Lung (tissue), 11 donors: ENCODE measurements at regions not wholly inside any gene's neighbourhood (a gene's known extent, or its start where the extent isn't known, plus 50 kb on each side); places are given as distances from the start of the nearest gene placed in this dataset.
"Not testable (repeated sequence)": the region's sequence is repeated elsewhere in the genome, so short reads cannot be mapped to it uniquely, and the experiment has no call there.

ENCODE experiments used
- ATAC-seq: fragments of 200-7000 bp; cut with Tn5 transposase; one replicate; pipeline ENCODE4 v1.9.1; 2020; ENCODE audit warnings: moderate number of reproducible peaks; ENCODE audit not compliant: insufficient read depth, low FRiP score
- DNase-seq, 3 donors: peaks; one replicate each; pipeline ENCODE4 v3.0.0-alpha.2; 2013 to 2017
- H3K27ac ChIP-seq, 2 donors: one replicate each; pipeline ENCODE4 v1.5.1; 2013; ENCODE audit warnings: mild to moderate bottlenecking in 2 of 2, moderate library complexity in 2 of 2, control low read depth in 1 of 2, inconsistent platforms in 1 of 2, low read depth in 1 of 2, low read length in 1 of 2
- H3K27me3 ChIP-seq, 3 donors: one replicate each; pipeline ENCODE4 v1.5.1; 2013; ENCODE audit warnings: low read length in 2 of 3; ENCODE audit not compliant: control insufficient read depth in 3 of 3, insufficient read depth in 3 of 3
- H3K36me3 ChIP-seq, 4 donors: one replicate each; pipeline ENCODE4 v1.5.1; 2013; ENCODE audit warnings: low read length in 4 of 4, mild to moderate bottlenecking in 1 of 4, moderate library complexity in 1 of 4; ENCODE audit not compliant: control insufficient read depth in 4 of 4, insufficient read depth in 4 of 4
- H3K4me1 ChIP-seq, 5 donors: one replicate each; pipeline ENCODE4 v1.5.1; 2013; ENCODE audit warnings: low read length in 5 of 5, mild to moderate bottlenecking in 2 of 5, moderate library complexity in 1 of 5; ENCODE audit not compliant: control insufficient read depth in 5 of 5, insufficient read depth in 5 of 5
- H3K4me3 ChIP-seq: one replicate; pipeline ENCODE4 v1.5.1; 2013; ENCODE audit warnings: mild to moderate bottlenecking, control low read depth, moderate library complexity
- H3K9ac ChIP-seq, 2 donors: one replicate each; pipeline ENCODE4 v1.5.1; 2013; ENCODE audit warnings: low read length in 2 of 2, control low read depth in 1 of 2; ENCODE audit not compliant: insufficient read depth in 1 of 2
- H3K9me3 ChIP-seq, 4 donors: one replicate each; pipeline ENCODE4 v1.5.1; 2013; ENCODE audit warnings: low read length in 3 of 4, mild to moderate bottlenecking in 1 of 4, moderate library complexity in 1 of 4; ENCODE audit not compliant: control insufficient read depth in 4 of 4, insufficient read depth in 3 of 4
- CTCF ChIP-seq: IDR thresholded peaks from 2 replicates; pipeline ENCODE4 v1.5.1; 2012; ENCODE audit warnings: mild to moderate bottlenecking; ENCODE audit errors: control extremely low read depth, extremely low read depth
- WGBS, 2 donors: extraction: QIAGEN DNeasy Blood & Tissue Kit; methylation state at CpG; one replicate each; pipeline ENCODE4 v1.1.7; 2013; 5-methylcytosine and 5-hydroxymethylcytosine counted together
- donor health status: control.
- donor health status: control.
- donor health status: Bipolar disorder and iron deficiency.
- donor health status: healthy.
- donor health status: DM: yes; HTN: yes; CAD: no.

- WGBS, 2 donors = 89 to 94% methylated on average over 10 of the region's 10 CpGs
- Histone ChIP-seq H3K9me3 (no peaks in the 10 kb centered on the region), H3K27ac (no peak overlapping the region), H3K9ac (no peak overlapping the region), H3K27me3 (no peaks in the 10 kb centered on the region), H3K4me1 (no peaks in the 10 kb centered on the region), H3K36me3 (no peaks in the 10 kb centered on the region), H3K4me3 (no peak overlapping the region)
- TF ChIP-seq CTCF = no peak
- DNase-seq = no peak
- no peak for ATAC-seq
These were observed 98.6 kb upstream of the OSBPL11 start for GRCh38 chr3:125693887-125694286.

- peak in 1 of 3 donors; percentile 8 for DNase-seq
- H3K27ac ChIP-seq = no peak overlapping the region
- no peak overlapping the region for H3K9ac ChIP-seq
- no peaks in the 10 kb centered on the region for H3K4me1 ChIP-seq
- no peak for TF ChIP-seq CTCF
- H3K4me3 ChIP-seq = no peak overlapping the region
- no peak for ATAC-seq
- no peaks in the 10 kb centered on the region for H3K36me3 ChIP-seq
- 83 to 87% methylated on average over 14 of the region's 14 CpGs for WGBS, 2 donors
- no peaks in the 10 kb centered on the region for H3K9me3 ChIP-seq
- no peaks in the 10 kb centered on the region for H3K27me3 ChIP-seq
These were observed 99.5 kb upstream of the OSBPL11 start for GRCh38 chr3:125694761-125695294.

DNA sequence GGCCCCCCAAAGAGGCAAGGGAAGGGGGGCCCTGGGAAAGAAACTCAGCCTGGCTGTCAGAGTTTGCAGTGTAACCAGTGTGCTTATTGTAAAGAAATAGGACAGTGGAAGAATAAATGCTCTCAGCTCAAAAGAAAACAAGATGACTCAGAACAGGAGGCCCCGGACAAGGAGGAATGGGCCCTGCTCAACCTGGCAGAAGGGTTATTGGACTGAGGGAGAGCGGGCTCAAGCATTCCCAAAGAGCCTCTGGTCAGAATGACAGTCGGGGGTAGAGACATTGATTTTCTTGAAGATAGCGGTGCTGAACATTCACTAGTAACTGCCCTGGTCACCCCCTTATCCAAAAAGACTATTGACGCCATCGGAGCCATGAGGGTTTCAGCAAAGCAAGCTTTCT, 100.4 kb upstream of the OSBPL11 start:
- no peak overlapping the region for H3K4me3 ChIP-seq
- no peaks in the 10 kb centered on the region for H3K9me3 ChIP-seq
- H3K27ac ChIP-seq = no peak overlapping the region
- DNase-seq = no peak
- whole genome bisulfite sequencing, 2 donors = 93 to 95% methylated on average over 6 of the region's 6 CpGs
- no peak overlapping the region for H3K9ac ChIP-seq
- no peak for ATAC-seq
- no peaks in the 10 kb centered on the region for H3K27me3 ChIP-seq
- H3K36me3 ChIP-seq = no peaks in the 10 kb centered on the region
- H3K4me1 ChIP-seq = no peaks in the 10 kb centered on the region
- no peak for TF ChIP-seq CTCF

DNA sequence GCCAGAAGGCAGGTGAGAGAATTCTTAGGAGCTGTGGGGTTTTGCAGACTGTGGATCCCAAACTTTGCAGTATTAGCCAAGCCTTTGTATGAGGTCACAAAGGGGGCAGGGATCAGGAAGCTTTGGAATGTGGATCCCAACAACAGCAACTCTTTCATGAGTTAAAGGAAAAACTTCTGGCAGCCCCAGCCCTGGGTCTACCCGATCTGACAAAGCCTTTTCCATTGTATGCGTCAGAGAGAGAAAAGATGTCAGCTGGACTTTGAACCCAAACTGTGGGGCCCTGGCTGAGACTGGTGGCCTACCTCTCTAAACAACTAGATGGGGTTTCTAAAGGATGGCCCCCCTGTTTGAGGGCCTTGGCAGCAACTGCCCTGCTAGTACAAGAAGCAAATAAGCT, 101.8 kb upstream of the OSBPL11 start:
- ATAC-seq, DNase-seq: not testable (repeated sequence)
- 71 to 79% methylated on average over 2 of the region's 2 CpGs for WGBS, 2 donors

DNA sequence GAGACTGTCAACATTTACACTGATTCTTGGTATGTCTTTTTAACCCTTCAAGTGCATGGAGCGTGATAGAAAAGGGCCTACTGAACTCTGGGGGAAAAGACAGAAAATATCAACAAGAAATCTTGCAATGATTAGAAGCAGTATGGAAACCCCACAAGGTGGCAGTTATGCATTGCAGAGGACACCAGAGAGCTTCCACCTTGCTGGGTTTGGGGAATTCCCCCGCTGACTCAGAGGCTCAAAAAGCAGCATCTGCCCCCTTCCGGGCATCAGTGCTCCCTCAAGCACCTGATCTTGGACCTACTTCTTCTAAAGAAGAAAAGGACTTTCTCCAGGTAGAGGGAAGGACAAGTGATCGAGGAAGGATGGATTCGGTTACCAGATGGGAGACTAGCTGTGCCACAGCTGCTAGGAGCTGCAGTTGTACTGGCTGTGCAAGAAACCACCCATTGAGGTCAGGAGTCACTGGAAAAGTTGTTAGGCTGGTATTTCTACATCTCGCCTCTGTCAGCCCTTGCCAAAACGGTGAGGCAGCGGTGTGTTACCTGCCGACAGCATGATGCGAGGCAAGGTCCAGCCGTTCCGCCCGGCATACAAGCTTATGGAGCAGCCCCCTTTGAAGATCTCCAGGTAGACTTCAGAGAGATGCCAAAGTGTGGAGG, 102.8 kb upstream of the OSBPL11 start:
- not testable (repeated sequence) for H3K36me3 ChIP-seq, DNase-seq, H3K4me1 ChIP-seq, H3K27me3 ChIP-seq, H3K9me3 ChIP-seq, H3K9ac ChIP-seq, ATAC-seq, H3K4me3 ChIP-seq, H3K27ac ChIP-seq
- 81 to 91% methylated on average over 13 of the region's 13 CpGs for WGBS, 2 donors

More for the DNA sequence above, 101.8 kb upstream of the OSBPL11 start:
- H3K9me3 ChIP-seq, H3K9ac ChIP-seq, H3K4me3 ChIP-seq, H3K4me1 ChIP-seq, H3K36me3 ChIP-seq, H3K27me3 ChIP-seq, H3K27ac ChIP-seq: not testable (repeated sequence)
